ENCODE measurements at regions not wholly inside any gene's neighbourhood (a gene's known extent, or its start where the extent isn't known, plus 50 kb on each side); places are given as distances from the start of the nearest gene placed in this dataset.
"Not testable (repeated sequence)": the region's sequence is repeated elsewhere in the genome, so short reads cannot be mapped to it uniquely, and the experiment has no call there.

GRCh38 chr5:131005963-131006684, 158.9 kb downstream of the HINT1 start:
- DNase-seq (ENCODE audit: low read depth in 2 of 2), result no peak

- DNase-seq (ENCODE audit: low read depth in 2 of 2), result no peak
These were observed 163.5 kb downstream of the HINT1 start for GRCh38 chr5:131001507-131001906.

- no peak for DNase-seq (ENCODE audit: low read depth in 2 of 2)
These were observed 164.8 kb downstream of the HINT1 start for GRCh38 chr5:131000289-131000688.

- DNase-seq (ENCODE audit: low read depth in 2 of 2), result not testable (repeated sequence)
These were observed 168.3 kb downstream of the HINT1 start for GRCh38 chr5:130996720-130997119.

GRCh38 chr5:130995851-130996250, 169.2 kb downstream of the HINT1 start:
- no peak for DNase-seq (ENCODE audit: low read depth in 2 of 2)

- no peak for DNase-seq (ENCODE audit: low read depth in 2 of 2)
These were observed 169.9 kb downstream of the HINT1 start for GRCh38 chr5:130995254-130995515.

- no peak for DNase-seq (ENCODE audit: low read depth in 2 of 2)
These were observed 170.4 kb downstream of the HINT1 start for GRCh38 chr5:130994496-130995253.

- no peak for DNase-seq (ENCODE audit: low read depth in 2 of 2)
These were observed 172.4 kb downstream of the HINT1 start for GRCh38 chr5:130992621-130993020.

- no peak for DNase-seq (ENCODE audit: low read depth in 2 of 2)
These were observed 173.0 kb downstream of the HINT1 start for GRCh38 chr5:130992095-130992494.

- no peak for DNase-seq (ENCODE audit: low read depth in 2 of 2)
These were observed 179.3 kb downstream of the HINT1 start for GRCh38 chr5:130985776-130986175.

- no peak for DNase-seq (ENCODE audit: low read depth in 2 of 2)
These were observed 183.4 kb downstream of the HINT1 start for GRCh38 chr5:130981663-130982062.

- DNase-seq (ENCODE audit: low read depth in 2 of 2), result no peak
These were observed 186.6 kb downstream of the HINT1 start for GRCh38 chr5:130978475-130978874.

GRCh38 chr5:130976493-130976892, 188.6 kb downstream of the HINT1 start:
- no peak for DNase-seq (ENCODE audit: low read depth in 2 of 2)

GRCh38 chr5:130975847-130976246, 189.2 kb downstream of the HINT1 start:
- DNase-seq (ENCODE audit: low read depth in 2 of 2), result no peak

- no peak for DNase-seq (ENCODE audit: low read depth in 2 of 2)
These were observed 189.8 kb downstream of the HINT1 start for GRCh38 chr5:130975299-130975698.

- no peak for DNase-seq (ENCODE audit: low read depth in 2 of 2)
These were observed 190.9 kb downstream of the HINT1 start for GRCh38 chr5:130974021-130974683.

GRCh38 chr5:130966990-130967525, 198.0 kb downstream of the HINT1 start:
- DNase-seq (ENCODE audit: low read depth in 2 of 2), result no peak

GRCh38 chr5:130965920-130966319, 199.1 kb downstream of the HINT1 start:
- DNase-seq (ENCODE audit: low read depth in 2 of 2), result no peak

GRCh38 chr5:130965360-130965759, 199.7 kb downstream of the HINT1 start:
- DNase-seq (ENCODE audit: low read depth in 2 of 2), result no peak

GRCh38 chr5:130964231-130965202, 200.5 kb downstream of the HINT1 start:
- DNase-seq (ENCODE audit: low read depth in 2 of 2), result no peak

GRCh38 chr5:130963798-130964197, 201.3 kb downstream of the HINT1 start:
- DNase-seq (ENCODE audit: low read depth in 2 of 2), result no peak

GRCh38 chr5:130957151-130957550, 207.9 kb downstream of the HINT1 start:
- no peak for DNase-seq (ENCODE audit: low read depth in 2 of 2)
